SKM-1 (cell line): ENCODE measurements at regions not wholly inside any gene's neighbourhood (a gene's known extent, or its start where the extent isn't known, plus 50 kb on each side); places are given as distances from the start of the nearest gene placed in this dataset.
A peak's percentile ranks its signal among the peaks of the same experiment; 100 is the strongest.
"Not testable (repeated sequence)": the region's sequence is repeated elsewhere in the genome, so short reads cannot be mapped to it uniquely, and the experiment has no call there.

Source experiments
- DNase-seq: peaks from one replicate; lab custom pipeline; 2025; ENCODE audit not compliant: unreplicated experiment; lab: John Stamatoyannopoulos, UW

GRCh38 chr3:98644168-98644567 is 50.8 kb upstream of the CPOX start:
- no peak for DNase-seq

GRCh38 chr3:98645039-98645438 is 51.6 kb upstream of the CPOX start:
- no peak for DNase-seq

GRCh38 chr3:98646680-98647079 is 53.3 kb upstream of the CPOX start:
- DNase-seq: no peak

GRCh38 chr3:98647197-98647596 is 53.8 kb upstream of the CPOX start:
- DNase-seq: no peak

- DNase-seq: no peak
Measured at GRCh38 chr3:98650971-98651779, 57.8 kb upstream of the CPOX start.

- no peak for DNase-seq
Measured at GRCh38 chr3:98651780-98652077, 58.3 kb upstream of the CPOX start.

GRCh38 chr3:98655666-98656065 is 62.3 kb upstream of the CPOX start:
- DNase-seq: no peak

GRCh38 chr3:98657457-98657856 is 64.0 kb upstream of the CPOX start:
- DNase-seq: no peak

GRCh38 chr3:98662699-98663098 is 69.3 kb upstream of the CPOX start:
- DNase-seq: no peak

- DNase-seq: no peak
Measured at GRCh38 chr3:98670020-98670419, 76.6 kb upstream of the CPOX start.

GRCh38 chr3:98679986-98680385 is 83.2 kb upstream of the ST3GAL6 start:
- no peak for DNase-seq

- DNase-seq: no peak
Measured at GRCh38 chr3:98680723-98681122, 82.4 kb upstream of the ST3GAL6 start.

- no peak for DNase-seq
Measured at GRCh38 chr3:98681486-98681885, 81.7 kb upstream of the ST3GAL6 start.

GRCh38 chr3:98682391-98682790 is 80.7 kb upstream of the ST3GAL6 start:
- not testable (repeated sequence) for DNase-seq

GRCh38 chr3:98688363-98688762 is 74.8 kb upstream of the ST3GAL6 start:
- DNase-seq: no peak

- DNase-seq: no peak
Measured at GRCh38 chr3:98690876-98691275, 72.3 kb upstream of the ST3GAL6 start.

GRCh38 chr3:98691897-98692296 is 71.2 kb upstream of the ST3GAL6 start:
- no peak for DNase-seq

- DNase-seq: peak; percentile 43
Measured at GRCh38 chr3:98692787-98693473, 70.2 kb upstream of the ST3GAL6 start.

GRCh38 chr3:98695796-98696195 is 67.3 kb upstream of the ST3GAL6 start:
- DNase-seq: no peak

GRCh38 chr3:98696296-98696695 is 66.8 kb upstream of the ST3GAL6 start:
- DNase-seq: not testable (repeated sequence)

- DNase-seq: no peak
Measured at GRCh38 chr3:98697225-98697624, 65.9 kb upstream of the ST3GAL6 start.

- no peak for DNase-seq
Measured at GRCh38 chr3:98699132-98699531, 64.0 kb upstream of the ST3GAL6 start.
